AG09319 (cell line): ENCODE measurements at regions not wholly inside any gene's neighbourhood (a gene's known extent, or its start where the extent isn't known, plus 50 kb on each side); places are given as distances from the start of the nearest gene placed in this dataset.

Source experiments
- DNase-seq: peaks from one replicate; pipeline ENCODE4 v3.0.0-alpha.2; 2010; ENCODE audit warnings: low read depth; ENCODE audit errors: extremely low read depth
- TF ChIP-seq, protein P1 (sequence below): IDR thresholded peaks from 2 replicates; pipeline ENCODE4 v1.5.1; 2011; ENCODE audit warnings: low read depth, mild to moderate bottlenecking, inconsistent platforms, low read length, moderate library complexity

- TF ChIP-seq, protein P1, sequence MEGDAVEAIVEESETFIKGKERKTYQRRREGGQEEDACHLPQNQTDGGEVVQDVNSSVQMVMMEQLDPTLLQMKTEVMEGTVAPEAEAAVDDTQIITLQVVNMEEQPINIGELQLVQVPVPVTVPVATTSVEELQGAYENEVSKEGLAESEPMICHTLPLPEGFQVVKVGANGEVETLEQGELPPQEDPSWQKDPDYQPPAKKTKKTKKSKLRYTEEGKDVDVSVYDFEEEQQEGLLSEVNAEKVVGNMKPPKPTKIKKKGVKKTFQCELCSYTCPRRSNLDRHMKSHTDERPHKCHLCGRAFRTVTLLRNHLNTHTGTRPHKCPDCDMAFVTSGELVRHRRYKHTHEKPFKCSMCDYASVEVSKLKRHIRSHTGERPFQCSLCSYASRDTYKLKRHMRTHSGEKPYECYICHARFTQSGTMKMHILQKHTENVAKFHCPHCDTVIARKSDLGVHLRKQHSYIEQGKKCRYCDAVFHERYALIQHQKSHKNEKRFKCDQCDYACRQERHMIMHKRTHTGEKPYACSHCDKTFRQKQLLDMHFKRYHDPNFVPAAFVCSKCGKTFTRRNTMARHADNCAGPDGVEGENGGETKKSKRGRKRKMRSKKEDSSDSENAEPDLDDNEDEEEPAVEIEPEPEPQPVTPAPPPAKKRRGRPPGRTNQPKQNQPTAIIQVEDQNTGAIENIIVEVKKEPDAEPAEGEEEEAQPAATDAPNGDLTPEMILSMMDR: no peak
- no peak for DNase-seq
Measured at GRCh38 chr1:72891976-72892375, 609.6 kb upstream of the NEGR1 start.

DNA sequence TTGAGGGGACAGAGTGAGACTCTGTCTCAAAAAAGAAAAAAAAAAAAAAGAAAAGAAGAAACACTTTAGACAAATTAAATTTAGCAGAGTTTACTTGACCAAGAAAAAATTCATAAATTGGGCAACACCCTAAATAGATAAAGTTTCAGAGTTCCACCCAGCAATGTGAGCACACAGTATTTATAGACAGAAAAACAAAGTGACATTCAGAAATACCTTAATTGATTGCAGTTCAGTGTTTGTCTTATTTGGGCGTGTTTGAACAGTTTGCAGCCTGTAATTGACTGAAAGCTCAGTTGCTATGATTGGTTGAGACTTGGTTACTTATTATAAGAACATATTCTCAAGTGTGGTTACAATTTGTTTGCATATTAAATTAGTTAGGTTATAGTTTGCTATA is 603.5 kb upstream of the NEGR1 start:
- TF ChIP-seq, protein P1: no peak
- DNase-seq: no peak

DNA sequence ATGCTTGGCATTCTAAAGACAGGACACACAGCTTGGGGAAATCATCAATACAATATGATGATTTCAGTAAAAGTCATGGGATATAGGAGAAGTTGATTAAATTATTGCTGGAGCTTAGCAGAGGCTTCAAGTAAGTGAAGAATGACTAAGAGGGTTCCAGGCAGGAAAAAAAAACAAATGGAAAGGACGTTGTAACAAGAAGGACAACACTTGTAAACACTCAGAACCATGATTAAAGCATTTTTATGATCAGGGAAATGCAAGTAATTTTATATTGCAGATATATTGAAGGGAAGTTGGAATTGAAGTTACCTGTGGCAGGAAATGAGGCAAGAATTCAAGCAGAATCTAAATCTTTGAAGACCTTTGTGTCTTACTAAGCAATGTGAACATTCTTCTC is 602.7 kb upstream of the NEGR1 start:
- TF ChIP-seq, protein P1: no peak
- DNase-seq: no peak

- no peak for DNase-seq
- TF ChIP-seq, protein P1: no peak
Measured at GRCh38 chr1:72869873-72870272, 587.5 kb upstream of the NEGR1 start.

GRCh38 chr1:72869441-72869840 is 587.1 kb upstream of the NEGR1 start:
- TF ChIP-seq, protein P1: no peak
- DNase-seq: no peak

DNA sequence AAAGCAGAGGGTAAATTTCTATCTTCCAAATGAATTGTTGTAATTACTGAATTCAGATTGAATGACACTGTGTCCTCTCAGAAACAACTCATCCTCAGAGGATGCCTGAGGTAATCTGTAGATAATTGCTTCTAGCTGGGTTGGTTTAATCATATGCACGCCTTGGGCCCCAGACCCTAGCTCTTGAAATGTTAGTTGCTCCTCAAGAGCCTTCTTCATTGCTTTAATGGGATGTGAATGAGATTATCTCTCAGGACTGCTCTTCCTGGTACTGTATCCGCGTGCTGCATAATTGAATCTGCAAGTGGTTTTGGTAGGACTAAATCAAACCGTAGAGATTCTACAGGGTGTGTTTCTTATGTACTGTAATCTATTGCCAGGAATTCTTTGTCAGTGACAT is 569.3 kb upstream of the NEGR1 start:
- DNase-seq: no peak
- TF ChIP-seq, protein P1: no peak

DNA sequence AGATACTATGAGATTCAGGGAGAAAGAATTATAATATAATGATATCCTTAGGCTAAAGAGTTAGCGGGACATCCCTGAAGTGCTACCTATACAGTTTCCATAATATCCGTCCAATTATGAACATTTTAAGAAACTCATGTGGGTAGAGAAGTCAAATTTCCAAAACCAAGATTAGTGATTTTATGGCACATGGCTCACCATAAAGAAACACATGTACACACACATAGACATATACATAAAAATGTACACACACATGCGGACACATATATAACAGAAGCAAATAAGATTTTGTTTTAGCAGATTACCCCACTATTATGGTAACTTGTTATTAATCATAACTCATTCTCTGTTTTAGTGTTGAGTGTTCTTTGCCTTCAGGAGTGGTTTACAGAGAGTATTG is 566.7 kb upstream of the NEGR1 start:
- no peak for DNase-seq
- TF ChIP-seq, protein P1: no peak
